ENCODE measurements at regions not wholly inside any gene's neighbourhood (a gene's known extent, or its start where the extent isn't known, plus 50 kb on each side); places are given as distances from the start of the nearest gene placed in this dataset.

DNA sequence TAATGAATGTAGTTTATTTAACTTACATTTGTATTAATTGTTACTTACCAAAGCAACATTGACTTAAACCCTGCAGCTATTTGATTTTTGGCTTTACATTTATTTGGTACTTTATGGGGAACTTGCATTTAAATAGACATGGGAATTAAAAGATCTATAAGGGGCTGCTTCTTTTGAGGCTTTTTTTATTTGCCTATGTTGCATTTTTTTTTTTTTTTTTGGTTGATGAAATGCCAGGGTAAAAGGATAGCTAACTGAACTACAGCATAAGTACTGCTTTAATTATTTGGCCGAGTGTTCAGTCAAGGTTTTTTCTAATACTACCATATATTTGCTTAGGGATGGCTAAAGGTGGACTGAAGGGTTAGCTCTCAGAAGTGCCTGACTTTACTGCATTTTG lies 62.5 kb upstream of the CDH4 start:
- no peak overlapping the region for H3K4me3 Mint-ChIP-seq
- H3K27me3 Mint-ChIP-seq = peaks cover 14 to 31% of the 10 kb centered on the region in 2 donors
- no peaks in the 10 kb centered on the region for H3K36me3 Mint-ChIP-seq
- ATAC-seq (no peak), DNase-seq (ENCODE audit: low spot score) (no peak)
- no peak overlapping the region for H3K27ac Mint-ChIP-seq
- H3K4me1 Mint-ChIP-seq (ENCODE audit: low read depth in 2 of 2) = no peaks in the 10 kb centered on the region
- no peaks in the 10 kb centered on the region for H3K9me3 Mint-ChIP-seq

DNA sequence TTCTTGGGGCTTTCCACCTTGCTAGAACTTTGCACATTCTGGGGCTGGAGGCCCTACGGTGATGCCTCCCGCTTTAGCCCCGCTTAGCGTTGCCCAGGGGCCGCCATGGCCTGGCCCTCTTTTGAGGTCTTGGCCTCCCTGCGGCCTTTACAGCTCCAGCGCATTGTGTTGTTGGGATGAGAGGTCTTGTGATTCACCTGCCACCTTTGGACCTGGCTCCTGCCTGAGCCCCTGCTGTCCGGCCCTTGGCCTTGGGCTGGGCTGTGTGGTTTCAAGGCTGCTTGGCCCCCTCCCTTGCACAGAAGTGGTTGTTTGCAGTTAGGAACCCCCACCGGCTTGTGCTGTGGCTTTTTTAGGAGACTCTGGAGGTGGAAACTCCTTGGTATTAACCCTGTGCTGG lies 61.0 kb upstream of the CDH4 start:
- Mint-ChIP-seq H3K4me1 (ENCODE audit: low read depth in 2 of 2) (no peaks in the 10 kb centered on the region), H3K9me3 (no peaks in the 10 kb centered on the region), H3K4me3 (no peak overlapping the region), H3K27ac (no peak overlapping the region), H3K36me3 (no peaks in the 10 kb centered on the region), H3K27me3 (peaks cover 11 to 20% of the 10 kb centered on the region in 2 donors)
- ATAC-seq = no peak
- no peak for DNase-seq (ENCODE audit: low spot score)

- Mint-ChIP-seq H3K27ac (no peak overlapping the region), H3K36me3 (no peaks in the 10 kb centered on the region), H3K4me3 (no peak overlapping the region), H3K9me3 (no peaks in the 10 kb centered on the region), H3K4me1 (ENCODE audit: low read depth in 2 of 2) (no peaks in the 10 kb centered on the region), H3K27me3 (peaks cover 9 to 11% of the 10 kb centered on the region in 2 donors)
- DNase-seq (ENCODE audit: low spot score) = no peak
- ATAC-seq = no peak
These were observed 59.6 kb upstream of the CDH4 start for GRCh38 chr20:61192337-61192950.

- Mint-ChIP-seq H3K4me1 (ENCODE audit: low read depth in 2 of 2) (no peaks in the 10 kb centered on the region), H3K36me3 (no peaks in the 10 kb centered on the region), H3K4me3 (no peak overlapping the region), H3K9me3 (no peaks in the 10 kb centered on the region), H3K27me3 (peaks cover 9 to 11% of the 10 kb centered on the region in 2 donors), H3K27ac (no peak overlapping the region)
- ATAC-seq (no peak), DNase-seq (ENCODE audit: low spot score) (no peak)
These were observed 58.9 kb upstream of the CDH4 start for GRCh38 chr20:61193164-61193563.

Data from natural killer cell treated with Interleukin-12 subunit alpha and Interleukin-12 subunit beta and Interleukin-15 and Interleukin-18, amount 100 ng/mL, for 72 hours (primary cell).